Stimulated activated CD8-positive, alpha-beta memory T cell treated with anti-CD3 and anti-CD28 coated beads, Interleukin-4, amount 100 ng/mL, for 48 hours (primary cell): ENCODE measurements at regions not wholly inside any gene's neighbourhood (a gene's known extent, or its start where the extent isn't known, plus 50 kb on each side); places are given as distances from the start of the nearest gene placed in this dataset.
"Not testable (repeated sequence)": the region's sequence is repeated elsewhere in the genome, so short reads cannot be mapped to it uniquely, and the experiment has no call there.

Experiments used
- DNase-seq: peaks from one replicate; pipeline ENCODE4 v3.0.0-alpha.2; 2020

DNA sequence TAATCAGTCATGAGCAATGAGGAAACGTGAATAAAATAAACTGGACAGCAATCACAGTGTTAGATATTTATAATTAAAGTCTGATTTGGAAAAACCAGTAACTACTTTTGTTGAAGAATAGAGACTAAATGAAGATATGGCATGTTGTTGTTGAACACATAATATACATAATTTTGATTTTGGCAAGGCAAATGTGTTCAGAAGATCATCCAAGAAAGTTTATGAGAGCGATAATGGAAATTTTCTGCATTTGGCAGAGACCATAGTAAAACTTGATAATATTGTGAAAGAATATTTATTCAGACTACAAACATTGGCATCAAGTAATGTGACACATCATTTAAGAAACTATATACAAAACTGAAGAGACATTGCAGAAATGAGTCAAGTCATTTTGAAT lies 620.7 kb downstream of the TMA16 start:
- DNase-seq = no peak

DNA sequence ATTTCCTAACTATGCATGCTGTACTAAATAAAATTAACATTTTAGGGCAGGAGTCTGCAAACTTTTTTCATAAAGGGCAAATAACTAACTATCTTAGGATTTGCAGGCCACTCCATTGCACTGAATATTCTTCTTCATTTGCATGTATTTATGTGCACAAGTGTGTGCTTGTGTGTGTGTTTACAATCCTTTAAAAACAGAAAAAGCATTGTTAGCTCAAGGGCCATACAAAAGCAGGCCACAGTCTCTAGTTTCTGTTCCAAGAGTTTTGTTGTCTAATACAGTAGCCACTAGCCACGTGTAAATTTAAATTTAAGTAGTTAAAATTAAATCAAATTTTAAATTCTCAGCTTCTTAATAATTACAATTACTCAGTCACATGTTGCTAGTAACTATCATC lies 621.8 kb downstream of the TMA16 start:
- no peak for DNase-seq

DNA sequence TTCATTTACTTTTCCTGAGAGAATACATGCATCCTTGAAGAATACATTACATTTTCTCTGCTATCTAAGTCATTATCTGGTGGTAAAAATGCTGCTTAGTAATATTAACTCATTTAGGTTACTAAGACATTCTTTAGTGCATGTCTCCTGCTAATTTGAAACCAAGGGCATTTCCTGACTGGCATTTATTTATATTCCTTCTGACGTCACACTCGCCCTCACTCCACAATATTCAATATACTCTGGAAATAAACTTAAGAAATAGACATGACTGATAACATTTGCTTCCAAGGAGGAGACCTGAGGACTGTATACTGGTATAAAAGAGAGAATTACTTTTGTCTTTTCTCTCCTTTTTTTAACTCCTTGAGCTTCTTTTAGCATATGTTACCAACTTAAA lies 619.5 kb upstream of the SMIM31 start:
- DNase-seq = no peak

DNA sequence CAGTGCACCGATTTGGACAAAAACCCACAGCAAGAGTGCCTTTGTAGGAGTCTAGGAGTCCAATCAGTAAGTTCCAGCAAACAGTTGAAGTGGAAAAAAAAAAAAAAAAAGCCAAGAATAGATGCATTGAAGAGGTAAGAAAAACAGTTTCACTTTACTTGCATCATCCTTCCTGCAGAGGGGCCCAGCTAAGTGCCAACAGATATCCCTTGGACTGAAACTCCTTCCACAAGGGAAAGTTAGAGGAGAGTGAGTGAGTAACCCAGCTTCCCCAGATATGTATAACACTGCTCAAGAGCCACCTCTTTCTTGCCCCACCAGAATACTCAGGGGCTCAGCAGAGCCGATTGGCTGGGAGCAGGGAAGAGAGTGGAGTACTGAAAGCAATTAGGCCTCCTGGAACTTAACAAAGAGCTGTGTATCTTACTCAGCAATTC lies 617.7 kb upstream of the SMIM31 start:
- no peak for DNase-seq

DNA sequence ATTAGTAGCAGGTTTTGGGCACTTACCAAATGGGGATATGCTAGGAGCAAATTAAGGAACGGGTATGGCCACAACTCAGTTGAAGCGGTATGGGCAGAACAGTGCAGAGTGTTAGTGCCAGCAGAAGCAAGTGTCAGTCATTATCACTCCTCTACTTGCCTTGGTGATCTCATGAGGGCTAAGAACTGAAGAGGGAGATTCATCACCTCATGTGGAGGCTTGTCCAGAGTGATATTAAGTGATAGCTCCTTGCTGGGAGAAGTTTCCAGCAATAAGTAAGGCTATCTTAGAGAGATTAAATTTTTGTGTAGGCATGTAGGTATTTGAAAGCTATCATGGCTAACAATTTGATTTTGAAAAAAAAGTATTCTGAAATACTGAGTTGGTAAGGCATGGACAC lies 615.4 kb upstream of the SMIM31 start:
- DNase-seq = no peak

DNA sequence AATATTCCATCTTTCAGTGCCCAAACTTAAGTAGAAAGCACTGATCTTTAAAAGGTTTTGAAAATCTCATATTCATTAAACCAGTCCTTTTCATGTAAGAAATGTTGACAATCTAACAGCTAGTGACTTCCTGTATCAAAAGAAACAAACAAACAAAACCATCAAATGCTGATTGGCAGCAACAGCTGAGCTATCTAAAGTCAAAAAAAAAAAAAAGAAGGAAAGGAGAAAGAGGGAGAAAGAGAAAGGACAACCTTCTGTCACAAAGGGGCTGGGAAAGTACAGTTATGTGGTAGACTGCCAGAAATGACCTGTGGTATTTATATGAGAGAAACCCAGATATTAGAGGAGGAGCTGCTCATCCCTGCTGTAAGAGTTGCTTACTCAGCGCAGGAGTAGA lies 614.6 kb upstream of the SMIM31 start:
- no peak for DNase-seq

DNA sequence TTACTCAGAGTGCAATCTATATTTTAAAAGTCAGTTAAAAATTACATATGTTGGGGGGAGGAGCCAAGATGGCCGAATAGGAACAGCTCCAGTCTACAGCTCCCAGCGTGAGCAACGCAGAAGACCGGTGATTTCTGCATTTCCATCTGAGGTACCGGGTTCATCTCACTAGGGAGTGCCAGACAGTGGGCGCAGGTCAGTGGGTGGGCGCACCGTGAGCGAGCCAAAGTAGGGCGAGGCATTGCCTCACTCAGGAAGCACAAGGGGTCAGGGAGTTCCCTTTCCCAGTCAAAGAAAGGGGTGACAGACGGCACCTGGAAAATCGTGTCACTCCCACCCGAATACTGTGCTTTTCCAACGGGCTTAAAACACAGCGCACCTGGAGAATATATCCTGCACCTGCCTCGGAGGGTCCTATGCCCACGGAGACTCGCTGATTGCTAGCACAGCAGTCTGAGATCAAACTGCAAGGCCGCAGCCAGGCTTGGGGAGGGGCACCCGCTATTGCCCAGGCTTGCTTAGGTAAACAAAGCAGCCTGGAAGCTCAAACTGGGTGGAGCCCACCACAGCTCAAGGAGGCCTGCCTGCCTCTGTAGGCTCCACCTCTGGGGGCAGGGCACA lies 612.1 kb upstream of the SMIM31 start:
- DNase-seq = not testable (repeated sequence)

DNA sequence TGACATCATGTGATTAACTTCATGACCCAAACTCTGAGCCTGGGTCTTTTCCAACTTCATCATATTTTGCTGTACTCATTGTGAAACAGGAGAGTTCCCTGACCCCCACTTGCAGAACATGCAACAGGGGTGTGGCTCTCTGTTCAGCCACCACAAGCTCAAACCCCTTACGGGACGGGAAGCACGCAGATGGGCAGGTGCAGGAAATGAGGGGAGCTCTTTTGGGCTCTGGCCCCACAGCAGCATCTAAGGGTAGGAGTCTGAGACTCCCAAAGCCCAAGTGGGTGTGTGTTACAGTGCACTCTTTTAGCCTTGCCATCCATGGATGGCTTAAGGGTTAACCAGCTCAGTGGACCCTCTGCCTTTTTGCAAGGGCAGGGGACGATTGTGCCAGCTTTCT lies 599.5 kb upstream of the SMIM31 start:
- DNase-seq = no peak

DNA sequence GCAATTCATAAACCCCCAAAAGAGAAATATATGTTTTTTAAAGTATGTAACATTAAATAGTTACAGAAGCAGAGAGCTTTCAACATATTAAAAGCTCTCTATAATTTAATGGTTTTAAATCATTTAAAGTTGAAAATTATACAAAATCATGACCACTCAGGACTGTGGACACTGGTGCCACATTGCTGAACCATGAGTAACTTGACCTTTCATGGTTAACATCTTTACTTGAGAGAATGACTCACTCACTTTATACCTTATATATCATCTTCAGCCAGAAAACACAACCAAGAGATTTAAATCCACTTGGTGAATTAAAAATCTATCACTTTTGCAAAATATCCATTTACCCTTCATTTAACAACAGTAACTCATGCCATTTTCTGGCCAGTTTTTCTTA lies 584.3 kb upstream of the SMIM31 start:
- no peak for DNase-seq

DNA sequence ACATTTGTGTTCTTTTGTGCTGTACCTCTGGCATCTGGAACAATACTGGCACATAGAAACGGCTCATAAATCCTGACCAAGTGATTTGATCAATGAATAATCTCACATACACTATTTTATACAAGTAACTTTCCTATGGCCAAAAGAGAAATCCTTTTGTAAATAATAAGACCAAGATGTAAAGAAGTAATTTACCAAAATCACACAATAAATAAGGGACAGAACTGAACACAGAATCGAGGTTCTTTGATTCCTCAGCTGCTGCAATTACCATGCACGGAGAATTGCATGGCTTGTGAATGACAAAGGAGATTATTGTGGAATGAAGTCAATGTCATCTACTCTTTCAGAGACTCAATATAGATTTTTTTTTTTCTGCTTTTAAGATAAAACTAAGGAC lies 576.8 kb upstream of the SMIM31 start:
- no peak for DNase-seq

DNA sequence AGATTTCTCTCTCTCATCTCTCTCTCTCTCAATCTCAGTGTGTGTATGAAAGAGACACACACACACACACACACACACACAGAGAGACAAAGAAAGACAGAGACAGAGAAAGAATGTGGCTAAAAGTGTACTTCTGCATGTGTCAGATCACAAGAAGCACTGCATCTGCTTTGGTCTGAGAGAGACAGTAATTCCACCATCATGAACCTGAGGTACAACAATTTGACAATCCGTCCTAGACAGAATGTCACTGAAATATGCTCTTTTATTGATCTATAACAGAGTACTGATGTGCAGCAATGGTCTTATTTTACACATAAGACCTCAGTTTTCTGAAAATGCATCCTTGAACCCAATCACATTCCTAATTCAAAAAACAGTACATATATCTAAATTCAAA lies 576.2 kb upstream of the SMIM31 start:
- DNase-seq = no peak

DNA sequence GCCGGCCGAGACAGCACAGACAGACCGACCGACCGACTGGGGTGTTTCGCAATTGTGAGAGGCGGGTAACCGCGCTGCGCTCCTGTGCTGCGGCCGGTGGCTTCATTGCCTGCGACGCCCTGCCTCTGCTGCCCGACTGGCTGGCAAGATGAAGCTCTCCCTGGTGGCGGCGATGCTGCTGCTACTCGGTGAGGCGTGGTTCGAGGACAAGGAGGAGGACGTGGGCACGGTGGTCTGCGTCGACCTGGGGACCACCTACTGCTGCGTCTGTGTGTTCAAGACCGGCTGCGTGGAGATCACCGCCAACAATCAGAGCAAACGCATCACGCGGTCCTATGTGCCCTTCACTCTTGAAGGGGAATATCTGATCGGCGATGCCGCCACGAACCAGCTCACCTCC lies 565.7 kb upstream of the SMIM31 start:
- no peak for DNase-seq

DNA sequence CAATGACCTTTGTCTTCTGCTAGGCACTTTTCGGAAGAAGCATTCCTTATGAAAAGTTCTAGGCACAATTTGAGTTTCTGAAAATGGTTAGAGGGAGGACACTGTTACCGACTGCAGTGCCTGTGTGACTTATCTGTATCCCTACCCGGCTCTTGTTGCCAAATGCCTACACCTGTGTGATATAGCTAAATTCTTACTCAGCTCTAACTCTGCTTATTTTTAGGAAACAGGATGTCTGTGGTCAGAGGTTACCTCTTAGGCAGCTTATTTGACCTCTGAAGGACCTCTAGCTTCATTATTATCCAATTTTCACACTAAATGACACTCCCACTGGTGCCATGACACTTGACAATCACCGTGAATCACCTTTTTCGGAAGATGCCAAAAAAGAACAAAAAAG lies 561.1 kb upstream of the SMIM31 start:
- no peak for DNase-seq

DNA sequence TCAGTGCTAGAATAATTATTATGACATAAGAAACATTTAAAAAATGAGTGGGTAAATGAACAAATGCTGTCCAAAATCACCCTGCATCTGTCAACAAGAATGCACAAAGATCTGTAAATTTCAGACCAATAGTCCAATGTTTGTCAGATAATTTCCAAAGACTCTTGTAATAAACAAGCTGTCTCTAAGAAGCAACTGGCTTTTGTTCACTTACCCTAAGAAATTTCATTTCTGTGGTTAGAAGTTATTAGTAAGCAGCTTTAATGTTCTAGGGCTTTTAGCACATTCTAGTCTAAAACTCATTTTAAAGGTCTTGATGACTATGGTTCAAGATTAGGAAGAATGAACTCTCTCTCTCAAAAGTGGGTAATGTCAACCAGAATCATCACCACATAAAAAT lies 560.3 kb upstream of the SMIM31 start:
- DNase-seq = no peak

DNA sequence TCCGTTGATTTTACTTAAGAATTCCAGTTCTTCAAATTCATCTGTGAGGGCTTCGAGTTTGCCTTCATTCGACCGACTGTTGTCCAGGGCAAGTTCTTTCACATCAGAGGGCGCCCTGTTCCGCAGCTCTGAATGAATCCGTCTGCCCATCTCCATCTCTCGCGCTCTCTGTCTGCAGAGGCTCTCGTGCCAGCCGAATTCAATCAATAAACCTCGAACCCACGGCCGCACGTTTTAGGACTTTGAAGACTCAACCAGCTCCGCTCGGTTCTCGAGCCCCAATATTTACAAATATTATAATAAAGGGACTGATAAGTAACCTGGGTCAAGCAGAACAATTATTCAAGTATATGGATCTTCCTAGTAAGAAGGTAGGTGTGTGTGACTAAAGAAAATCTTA lies 556.4 kb upstream of the SMIM31 start:
- DNase-seq = no peak

DNA sequence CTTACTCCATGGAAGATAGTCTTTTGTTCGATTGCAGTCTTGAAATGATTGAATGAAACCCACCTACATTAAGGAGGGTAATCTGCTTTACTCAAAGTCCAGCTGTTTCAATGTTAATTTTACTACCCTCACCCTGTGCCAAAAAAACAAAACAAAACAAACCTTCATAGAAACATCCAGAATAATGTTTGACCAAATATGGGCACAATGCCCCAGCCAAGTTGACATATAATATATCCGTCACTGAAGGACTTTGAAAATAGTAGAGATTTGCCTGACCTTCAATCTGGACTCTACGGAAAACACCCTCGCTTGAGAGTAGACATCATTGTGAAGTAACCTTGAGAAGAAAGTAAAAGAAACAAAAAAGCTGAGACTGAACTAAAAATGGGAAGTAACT lies 550.5 kb upstream of the SMIM31 start:
- DNase-seq = no peak

DNA sequence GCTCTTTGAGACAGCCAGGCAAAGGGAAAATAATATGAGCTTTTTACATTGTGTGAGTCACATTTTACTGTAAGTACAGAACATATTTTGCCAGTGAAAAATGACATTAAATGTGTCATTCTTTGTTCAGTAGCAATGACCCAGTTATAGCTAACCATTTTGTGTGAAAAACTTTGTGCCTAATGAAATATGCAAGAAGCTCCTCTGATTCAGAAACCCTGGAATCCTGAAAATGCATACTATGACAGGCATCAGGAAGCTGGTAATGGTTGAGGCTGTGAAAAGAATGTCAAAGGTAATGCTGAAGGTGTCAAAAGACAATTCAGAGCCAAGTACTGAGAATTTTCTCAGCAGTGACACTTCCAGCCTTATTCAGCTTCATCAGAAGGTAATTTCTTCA lies 549.5 kb upstream of the SMIM31 start:
- no peak for DNase-seq

DNA sequence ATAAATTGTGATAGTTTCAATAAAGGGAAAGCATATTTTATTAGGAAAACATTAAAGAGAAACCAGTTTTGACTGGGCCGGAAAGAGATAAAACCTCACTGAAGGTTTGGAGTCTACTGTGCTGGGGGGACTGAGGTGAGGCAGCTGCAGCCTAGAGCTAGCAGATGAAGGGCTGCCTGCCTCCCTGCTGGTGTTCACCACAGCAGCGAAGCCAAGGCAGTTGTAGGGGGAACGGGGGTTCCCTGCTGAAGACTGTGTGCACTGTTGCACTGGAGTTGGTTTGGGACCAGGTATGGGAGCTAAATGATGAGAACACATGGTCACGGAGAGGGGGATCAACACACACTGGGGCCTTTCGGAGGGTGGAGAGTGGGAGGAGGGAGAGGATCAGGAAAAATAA lies 546.5 kb upstream of the SMIM31 start:
- no peak for DNase-seq

DNA sequence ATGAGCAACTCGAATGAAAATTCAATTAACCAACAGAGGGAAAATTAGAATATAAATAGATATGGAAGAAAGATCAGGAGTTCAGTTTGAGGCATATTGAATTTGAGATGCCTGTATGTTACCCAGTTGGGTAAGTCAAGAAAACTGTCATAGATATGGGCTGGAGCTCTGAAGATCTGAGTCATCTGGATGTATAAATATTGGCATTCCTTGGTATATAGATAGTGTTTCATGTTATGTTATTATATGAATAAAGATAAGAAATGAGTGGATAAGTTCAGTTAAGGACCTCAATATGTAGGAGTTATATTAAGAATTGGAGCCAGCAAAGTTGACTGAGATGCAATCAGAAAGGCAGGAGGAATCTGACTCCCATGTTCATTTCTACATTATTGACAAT lies 543.6 kb upstream of the SMIM31 start:
- DNase-seq = no peak

DNA sequence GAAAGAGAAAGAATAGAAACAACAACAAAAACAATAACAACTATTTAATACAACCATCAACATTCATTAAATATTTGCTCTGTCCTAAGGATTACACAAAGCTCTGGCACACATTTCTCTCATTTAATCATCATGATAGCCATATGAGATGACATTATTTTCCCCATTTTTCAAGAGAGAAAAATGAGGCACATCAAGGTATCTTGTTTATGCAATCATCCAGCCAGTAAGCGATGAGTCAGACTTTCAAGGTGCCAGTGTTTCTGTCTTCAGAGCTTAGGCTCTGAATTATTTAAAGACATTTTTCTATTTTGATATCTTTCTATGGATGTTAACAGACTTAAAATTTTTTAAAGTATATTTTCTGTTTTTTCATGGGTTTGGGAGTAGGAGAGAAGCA lies 541.8 kb upstream of the SMIM31 start:
- DNase-seq = no peak

DNA sequence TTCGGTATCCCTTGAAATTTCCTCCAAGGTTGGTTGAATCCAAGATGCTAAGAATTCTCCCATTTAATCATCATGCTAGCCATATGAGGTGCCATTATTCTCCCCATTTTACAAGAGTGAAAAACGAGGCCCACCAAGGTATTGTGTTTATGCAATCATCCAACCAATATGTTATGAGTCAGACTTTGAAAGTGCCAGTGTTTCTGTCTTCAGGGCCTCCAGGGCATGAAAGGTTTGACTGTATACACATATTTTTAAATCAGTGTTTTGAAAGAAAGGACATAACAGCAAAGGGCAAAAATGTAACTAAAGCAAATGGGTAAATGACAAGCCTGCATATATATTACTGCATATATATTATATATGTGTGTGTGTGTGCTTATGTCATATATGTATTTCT lies 541.2 kb upstream of the SMIM31 start:
- DNase-seq = no peak

DNA sequence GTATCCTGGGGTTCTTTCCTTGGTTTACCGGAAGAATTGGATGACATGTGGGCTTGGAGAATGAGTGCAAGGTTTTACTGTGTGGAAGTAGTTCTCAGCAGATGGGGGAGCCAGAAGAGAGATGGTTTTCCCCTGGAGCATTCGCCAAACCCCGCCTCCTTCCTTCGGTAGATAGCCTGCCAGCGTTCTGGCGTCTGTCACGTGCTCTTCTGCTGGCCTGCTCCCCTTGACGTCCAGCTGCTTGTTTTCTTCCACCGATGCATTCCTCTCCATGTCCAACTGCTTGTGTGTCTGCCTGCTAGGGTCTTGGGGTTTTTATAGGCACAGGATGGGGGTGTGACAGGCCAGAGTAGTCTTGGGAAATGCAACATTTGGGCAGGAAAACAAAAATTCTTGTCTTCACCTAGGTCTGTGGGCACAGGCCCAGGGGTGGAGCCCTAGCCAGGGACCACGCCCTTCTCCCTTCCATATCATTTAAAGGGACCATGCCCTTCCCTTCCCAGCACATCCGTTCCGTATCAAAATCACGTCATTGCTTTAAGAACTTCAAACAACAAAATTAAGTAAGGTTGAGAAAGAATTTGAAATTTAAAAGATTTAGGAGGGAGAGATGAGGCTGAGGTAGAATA lies 538.7 kb upstream of the SMIM31 start:
- DNase-seq = no peak

DNA sequence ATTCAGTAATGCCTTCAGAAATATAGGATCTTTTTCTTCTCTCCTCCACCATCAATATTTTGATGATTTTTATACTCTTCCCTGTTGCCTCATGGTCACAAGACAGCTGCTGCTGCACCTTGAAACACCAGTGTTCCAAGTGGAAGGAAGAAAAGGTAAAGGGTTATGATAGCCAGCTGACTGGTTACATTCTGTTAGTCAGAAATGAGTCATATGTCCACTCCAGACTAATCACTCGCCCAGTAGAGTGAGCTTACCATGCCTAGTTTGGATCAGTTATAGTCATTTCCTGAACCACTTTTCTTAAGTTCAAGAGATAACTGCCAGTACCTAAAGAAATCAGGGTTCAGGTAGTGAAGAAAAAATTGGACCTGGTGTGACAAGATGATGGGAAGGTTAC lies 532.3 kb upstream of the SMIM31 start:
- DNase-seq = no peak

DNA sequence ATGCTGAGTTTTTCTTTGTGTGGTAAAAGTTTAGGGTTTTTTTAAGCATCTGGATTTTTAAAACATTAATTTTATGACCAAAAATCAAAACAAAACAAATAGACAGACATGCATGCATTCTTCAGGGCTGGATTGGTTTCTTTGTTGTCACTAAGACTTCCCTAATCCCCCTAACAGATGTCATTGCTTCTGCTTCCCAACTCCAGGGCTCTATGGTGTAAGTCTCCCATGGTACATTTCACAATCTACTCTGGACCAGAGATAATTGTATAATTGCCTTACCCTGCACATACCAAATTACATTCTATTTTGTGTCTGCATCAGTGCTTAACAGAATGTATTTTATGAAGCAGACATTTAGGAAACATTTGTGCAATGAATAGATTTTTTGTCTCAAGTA lies 529.1 kb upstream of the SMIM31 start:
- no peak for DNase-seq

DNA sequence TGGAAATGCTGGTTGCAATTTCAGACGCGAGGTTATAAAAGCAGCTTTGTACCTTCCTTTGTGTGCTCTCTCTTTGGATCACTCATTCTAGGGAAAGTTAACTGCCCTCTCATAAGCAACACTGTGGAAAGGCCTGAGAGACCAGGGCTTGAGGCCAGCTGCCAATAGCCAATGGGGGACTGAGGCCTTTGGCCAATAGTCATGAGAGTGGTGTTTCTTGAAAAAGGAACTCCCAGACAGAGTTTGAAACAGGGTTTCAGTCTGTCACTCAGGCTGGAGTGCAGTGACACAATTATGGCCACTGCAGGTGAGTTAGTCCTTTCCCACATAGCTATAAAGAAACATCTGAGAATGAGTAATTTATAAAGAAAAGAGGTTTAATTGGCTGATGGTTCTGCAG lies 524.7 kb upstream of the SMIM31 start:
- DNase-seq = no peak
